Superior temporal gyrus (tissue), 1 donor: ENCODE measurements at regions not wholly inside any gene's neighbourhood (a gene's known extent, or its start where the extent isn't known, plus 50 kb on each side); places are given as distances from the start of the nearest gene placed in this dataset.

Experiments used
- DNase-seq: peaks from one replicate; pipeline ENCODE4 v3.0.0-alpha.2; 2016; ENCODE audit errors: extremely low spot score

DNA sequence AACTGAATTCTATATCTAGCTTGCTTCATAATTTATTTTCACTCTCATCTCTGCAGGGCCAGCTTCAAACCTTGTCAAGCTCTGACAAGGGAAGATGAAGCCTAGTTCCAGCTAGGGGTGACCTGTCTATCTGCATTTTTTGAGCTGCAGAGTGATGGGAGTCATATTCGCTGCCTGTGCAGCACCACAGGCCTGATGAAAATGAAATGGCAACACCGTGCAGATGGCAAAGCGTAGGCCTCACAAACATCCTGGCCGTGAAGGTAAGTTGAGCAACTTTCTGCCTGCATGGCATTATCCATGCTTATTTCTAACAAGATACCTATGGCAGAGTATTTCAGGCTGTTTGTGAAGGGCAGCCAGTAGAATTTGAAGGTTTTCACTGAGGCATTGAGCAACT, 86.4 kb upstream of the C1QTNF9B start:
- DNase-seq = no peak

DNA sequence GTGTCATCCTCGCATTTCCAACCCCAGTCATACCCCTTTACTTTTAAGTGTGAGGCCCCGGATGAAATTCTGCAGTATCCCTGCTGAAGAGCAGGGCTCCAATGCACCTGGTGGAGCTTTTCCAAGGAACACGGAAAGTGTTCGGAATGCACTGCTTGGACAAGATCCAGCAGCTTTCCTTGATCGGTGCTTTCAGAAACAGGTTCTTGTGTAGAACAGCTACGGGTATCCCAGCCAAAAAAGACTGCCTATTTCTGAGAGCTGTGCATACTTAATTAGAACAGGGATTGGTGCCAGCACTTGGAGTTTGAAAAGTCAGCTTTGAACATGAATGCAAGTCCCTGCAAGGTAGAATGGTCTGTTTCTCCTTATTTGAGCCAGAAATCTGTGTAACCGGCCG, 87.2 kb upstream of the C1QTNF9B start:
- DNase-seq = no peak

DNA sequence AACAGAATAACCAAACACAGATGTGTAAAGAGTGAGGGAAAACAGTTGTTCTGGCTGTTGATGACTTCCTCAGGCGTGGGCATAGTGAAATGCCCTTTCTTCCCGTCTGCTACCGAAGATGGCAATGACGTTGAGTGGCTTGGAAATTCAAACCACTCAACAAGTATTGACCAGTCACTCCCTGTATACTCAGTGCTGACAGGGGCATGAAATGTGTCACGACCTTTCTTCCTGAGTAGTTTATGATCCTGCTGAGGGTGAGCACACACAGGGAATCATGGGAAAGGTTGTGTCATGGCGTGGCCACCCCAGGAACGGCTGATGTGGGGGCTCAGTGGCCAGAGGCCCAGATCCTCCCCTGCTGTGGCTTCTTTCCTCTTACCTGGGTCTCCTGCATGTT, 87.8 kb upstream of the C1QTNF9B start:
- DNase-seq = no peak

DNA sequence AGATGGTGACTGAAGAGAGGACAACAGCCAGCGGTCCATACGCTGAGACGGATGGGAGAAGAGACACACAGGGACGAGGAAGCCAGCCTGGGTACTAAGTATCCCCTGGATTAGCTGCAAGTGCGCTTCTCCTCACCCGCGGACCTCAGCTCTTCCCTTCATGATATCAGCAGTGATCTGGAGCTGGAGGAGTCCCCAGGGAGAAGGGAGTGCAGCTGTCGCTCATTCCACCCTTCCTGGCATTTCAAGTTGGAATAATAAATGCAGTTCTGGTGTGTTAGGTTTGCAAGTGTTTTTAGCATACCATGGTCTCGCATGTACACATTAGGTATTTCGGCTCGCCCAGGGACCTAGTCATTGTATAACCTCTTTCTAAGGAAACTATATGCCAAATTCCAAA, 88.5 kb upstream of the C1QTNF9B start:
- no peak for DNase-seq

DNA sequence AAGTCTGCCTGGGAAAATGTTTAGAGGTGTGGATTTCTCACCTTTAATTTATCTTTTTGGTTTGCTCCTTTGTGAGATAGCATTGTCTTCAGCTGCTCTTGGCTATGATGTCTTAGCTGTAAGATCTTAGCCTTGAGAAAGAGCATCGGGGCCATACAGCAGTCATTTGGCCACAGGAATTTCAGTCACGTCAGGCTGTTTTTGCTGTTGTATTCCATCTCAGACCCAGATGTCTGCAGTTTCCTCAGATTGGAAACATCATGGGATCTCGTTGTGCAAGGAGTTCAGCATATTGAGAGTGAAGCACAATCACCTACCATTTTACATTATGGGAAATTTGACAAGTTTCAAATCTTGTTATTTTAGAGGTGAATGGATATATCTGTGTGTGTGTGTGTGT, 89.3 kb upstream of the C1QTNF9B start:
- no peak for DNase-seq

DNA sequence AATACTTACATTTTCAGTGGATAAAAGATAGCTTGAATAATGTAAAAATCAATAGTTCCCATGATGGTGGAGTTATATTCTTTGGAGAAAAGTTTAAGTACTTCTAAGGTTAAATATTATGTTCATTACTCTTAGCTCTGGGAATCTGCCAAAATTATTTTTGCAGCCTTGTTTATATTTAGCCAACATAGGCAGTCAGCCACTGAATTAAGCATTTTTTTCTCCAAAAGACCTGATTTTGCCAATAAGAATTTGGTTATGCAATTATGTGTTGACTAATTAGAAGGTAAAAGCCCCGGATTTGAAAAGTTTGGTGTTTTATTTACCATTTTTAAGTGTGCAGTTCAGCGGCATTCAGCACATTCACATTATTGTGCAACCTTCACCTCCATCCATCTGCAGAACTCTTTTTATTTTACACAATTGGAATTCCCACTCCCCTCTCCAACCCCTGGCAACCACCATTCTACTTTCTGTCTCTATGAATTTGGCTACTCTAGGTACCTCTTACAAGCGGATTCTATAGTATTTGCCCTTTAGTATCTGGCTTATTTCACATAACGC, 90.1 kb upstream of the C1QTNF9B start:
- DNase-seq = no peak

DNA sequence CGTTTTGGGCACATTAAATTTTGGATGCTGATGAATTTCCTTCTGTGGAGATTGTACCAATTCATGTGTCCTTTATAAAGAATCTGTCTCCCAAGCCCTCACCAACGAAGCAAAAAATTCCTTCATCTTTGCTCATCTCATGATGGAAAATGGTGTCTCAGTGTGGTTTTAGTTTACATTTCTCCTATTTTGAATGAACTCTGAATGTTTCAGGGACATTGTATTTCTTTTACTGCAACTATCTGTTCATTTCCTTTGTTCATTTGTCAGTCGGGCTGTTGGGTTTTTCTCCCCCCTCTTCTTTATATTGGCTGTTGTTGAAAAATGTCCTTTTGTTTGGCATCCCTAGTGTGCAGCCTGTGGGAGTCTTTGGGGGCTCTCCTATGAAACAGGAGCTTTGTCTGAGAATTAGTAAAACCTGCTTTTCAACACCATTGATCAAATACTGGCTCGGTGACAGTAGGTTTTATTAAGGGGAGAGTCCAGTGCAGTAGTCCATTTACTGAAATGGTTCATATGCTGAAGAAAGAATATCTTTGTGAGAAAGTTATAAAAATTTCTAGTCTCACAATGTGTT, 91.3 kb upstream of the C1QTNF9B start:
- DNase-seq = peak; percentile 69

DNA sequence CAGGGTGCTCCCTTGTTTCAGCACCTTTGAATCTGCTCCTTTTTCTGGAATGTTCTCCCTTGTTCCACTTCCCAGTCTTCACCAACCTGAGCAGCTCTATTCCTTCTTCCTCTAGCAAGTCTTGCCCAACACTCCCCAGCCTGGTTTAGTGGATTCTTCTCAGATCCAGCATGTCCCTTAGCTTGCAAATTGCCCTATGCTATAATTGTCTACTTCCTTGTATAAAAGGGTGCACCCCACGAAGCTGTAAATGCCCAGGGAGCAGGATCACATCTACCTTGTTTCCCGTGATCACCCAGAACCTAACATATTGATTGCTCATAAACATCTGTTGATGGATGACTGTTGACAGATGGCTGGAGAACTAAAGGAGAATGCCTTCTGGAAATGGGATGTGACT, 93.2 kb upstream of the C1QTNF9B start:
- DNase-seq = no peak

DNA sequence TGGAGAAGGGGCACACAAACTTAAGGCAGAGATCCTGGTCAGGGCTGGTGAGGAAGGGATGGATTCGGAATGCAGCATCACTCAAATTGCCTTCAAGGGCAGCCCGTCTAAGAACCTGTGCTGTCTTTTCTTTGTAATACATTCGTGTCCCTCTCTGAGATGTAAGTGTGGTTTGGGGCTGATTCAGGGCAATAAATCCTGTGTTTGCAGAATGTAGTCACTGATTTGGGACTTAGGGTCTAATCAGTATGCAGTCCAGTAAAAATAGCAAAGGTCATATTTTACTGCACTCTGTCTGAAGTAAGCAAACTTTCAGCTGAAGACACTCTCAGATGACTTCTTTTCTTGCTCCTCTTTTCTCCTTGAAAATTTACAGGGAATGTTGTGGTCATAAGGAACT, 93.8 kb upstream of the C1QTNF9B start:
- no peak for DNase-seq

DNA sequence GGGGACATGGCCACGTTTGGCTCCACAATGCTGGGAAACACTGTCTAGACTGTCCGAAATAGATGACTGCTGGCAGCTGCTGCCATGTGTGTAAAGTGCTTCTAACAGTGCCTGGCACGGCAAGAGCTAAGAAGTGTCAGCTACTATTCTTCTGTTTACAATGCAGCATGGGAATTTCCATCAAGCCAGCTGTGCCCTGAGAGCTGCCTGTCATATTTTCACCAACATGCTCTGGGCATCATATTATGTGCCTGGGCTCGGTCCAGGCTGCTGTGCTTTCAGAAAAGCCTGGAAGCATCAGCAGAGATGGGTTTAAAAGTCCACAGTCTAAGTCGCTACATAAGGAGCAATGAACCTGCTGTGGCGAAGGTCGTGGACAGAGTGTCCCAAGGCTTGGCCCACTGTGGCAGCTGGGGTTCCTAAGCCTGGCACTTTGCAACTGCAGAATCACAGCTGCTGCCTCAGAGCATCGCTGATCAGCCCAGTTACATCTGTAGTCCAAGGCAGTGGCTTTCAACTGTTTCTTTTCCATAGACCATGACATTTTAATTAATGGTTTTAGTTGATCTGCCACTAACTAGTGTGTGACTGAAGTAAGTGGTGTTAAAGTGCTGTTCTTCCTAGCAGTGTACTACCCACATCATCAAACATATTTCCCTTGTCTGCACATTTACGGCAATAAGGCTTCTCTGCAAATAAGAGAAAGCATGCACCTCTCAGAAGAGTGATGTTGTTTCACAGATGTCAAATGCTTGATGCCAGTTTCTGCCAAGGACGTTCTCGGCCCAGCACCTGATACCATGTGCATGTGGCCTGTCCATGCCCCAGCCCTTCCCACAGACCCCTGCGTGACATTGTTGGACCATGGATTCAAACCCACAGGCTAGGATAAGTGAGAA, 95.7 kb upstream of the C1QTNF9B start:
- DNase-seq = peak; percentile 94

DNA sequence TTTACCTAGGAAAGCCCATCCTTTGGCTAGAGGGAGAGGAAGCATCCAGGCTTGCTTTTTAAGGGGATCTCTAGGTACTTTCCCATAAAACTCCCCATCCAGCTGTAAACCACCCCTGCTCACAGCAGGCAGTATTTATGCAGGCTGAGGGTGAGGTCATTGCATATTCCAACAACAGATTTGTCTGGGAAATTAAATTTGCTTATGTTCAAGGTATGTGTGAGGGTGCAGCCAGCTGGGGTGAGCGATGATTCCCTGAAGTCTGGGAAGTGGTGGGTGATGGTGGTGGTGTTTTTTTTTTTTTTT, 96.3 kb upstream of the C1QTNF9B start:
- DNase-seq = no peak

DNA sequence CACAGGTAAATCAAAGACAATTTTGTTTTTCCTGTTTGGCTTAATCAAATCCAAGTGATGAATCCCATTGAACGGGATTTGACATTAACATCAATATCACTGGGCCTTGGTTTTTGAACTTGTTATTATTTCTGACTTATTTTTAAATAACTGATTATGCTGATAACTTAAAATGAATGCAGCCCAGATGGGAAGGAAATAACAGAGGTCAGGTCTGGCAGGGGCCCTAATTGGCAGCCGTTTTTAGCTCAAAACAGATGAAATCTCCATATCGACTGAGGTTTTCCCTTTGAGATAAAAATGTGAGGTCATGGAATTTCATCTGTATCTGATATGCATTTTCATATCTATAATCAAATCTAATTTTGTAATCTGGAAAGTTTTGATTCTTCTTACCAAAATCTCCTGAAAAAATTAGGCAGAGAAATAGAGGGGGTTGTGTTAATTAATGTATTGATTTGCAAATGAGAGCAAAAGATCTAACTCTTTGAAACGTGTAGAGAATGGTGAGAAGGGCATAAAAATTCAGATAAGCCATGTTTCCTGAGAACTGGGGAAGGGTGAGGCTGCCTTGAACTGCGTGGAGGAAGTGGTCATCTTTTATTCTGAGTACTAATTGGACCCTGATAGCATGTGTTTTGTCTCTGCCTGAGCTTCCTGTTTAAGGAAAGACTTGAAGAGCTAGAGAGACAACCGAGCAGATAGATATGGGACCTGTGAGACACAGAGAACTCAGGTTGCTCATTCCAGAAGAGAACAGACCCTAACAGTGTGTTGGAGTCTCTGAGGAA, 98.2 kb upstream of the C1QTNF9B start:
- DNase-seq = no peak

DNA sequence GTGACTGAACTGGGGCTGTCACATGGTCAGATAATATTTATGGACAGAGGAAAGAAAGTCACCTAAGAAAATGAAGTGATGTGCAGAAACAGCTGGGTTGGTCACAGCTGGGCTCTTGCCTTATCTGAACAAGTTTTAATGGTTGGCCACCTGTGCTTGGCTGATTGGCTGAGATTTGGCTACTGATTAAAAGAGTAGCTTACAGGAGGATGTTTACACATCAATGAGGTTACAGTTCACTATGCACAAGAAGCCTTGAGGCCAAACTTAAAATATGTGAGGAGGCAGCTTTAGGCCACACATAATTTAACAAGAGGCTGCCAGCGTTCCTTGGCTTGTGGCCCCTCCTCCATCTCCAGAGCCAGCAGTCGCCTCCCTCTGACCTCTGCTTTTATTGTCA, 99.2 kb upstream of the C1QTNF9B start:
- DNase-seq = no peak

DNA sequence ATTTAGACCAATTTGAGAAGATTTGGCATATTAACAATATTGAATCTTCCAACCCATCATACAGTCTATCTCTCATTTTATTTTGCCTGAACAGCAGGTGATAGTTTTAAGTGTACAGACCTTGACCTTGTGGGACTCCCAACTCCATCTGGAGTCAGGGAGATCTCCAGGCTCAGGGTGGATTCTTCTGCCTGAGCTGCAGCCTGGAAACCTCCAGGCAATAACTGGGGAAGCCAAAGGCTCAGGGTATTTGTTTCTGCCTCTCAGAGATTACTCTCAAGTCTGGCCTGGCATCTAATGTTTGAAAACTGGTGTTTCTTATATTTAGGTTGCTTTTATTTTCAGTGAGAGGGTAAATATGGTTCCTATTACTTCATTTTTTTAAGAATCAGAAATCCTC, 102.1 kb upstream of the C1QTNF9B start:
- DNase-seq = no peak

DNA sequence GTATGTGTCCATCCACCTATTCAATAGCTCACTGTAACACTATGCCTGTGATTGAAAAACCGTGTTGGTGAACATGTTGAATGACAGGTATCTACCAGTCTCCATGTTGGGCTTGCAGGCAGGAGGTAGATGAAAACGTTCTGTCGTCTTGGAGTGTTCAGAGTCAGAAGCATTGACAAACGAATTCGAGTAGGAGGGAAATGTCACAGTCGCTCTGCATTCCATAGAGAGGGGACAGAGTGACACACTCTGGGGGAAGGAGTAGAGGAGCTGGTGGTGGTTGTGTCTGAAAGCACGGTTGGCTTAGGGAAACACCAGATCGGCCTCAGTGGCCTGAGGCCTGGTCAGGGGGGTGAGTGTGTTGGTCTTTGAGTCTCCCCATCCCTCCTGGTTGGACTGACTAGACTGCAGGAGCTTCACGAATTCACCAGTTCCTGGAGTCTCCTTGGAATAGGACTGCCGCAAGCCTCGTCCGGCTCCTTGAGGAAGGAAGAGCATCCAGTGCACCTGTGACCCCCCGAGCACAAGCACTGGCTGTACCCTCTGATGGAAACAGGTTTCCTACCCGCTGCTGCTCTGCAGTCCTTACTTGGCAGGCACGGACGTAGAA, 105.0 kb upstream of the C1QTNF9B start:
- DNase-seq = no peak

DNA sequence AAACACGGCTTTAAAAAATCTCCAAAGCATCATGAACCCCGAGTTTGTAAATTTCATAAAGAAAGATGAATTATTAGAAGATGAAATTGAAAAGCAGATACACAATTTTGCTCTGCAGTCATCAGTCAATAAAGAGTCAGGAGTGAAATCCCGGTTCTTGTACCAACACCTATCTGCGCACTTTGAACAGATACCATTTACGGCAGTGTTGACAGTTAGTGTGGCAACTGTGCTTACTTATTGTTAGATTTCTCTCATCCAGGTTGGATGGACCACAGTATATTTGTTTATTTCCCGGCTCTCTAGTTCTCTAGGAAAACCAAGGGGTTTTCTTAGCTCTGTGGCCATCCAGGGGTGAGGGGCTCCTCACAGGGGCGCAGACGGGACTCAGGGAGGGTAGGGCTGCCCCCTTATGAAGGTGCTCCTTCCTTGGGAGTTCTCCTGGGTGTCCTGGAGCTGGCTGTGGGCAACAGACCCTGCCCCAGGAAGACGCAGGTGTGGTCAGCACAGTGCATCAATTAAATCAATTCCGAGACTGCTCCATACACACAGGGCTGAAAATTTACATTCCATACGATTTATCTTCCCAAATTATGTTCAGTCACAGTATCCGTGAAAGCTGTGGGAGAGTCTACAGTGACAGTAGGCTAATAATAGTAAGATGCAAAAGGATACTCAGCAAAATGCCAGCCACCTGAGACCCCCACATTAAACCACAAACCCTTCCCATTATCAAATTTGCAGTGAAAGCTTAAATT, 107.0 kb upstream of the C1QTNF9B start:
- DNase-seq = no peak

DNA sequence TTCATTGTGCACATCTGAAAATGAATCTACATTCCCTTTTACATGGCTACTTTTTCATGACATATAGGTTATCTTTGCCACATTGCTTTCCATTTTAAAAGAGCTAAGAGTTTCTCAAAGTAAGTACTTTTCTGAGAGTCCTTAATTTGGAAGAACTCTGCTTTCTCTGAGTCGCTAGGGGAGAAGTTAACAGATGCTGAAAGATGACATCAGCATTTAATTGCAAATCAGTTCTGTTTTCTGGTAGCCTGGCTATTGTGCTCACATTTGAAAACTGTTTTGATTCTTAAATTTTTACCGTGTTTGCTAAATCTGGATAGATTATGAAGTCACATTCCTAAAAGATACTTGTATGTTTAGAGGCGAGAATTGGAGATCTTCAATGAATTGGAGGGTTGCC, 107.7 kb upstream of the C1QTNF9B start:
- peak; percentile 69 for DNase-seq

DNA sequence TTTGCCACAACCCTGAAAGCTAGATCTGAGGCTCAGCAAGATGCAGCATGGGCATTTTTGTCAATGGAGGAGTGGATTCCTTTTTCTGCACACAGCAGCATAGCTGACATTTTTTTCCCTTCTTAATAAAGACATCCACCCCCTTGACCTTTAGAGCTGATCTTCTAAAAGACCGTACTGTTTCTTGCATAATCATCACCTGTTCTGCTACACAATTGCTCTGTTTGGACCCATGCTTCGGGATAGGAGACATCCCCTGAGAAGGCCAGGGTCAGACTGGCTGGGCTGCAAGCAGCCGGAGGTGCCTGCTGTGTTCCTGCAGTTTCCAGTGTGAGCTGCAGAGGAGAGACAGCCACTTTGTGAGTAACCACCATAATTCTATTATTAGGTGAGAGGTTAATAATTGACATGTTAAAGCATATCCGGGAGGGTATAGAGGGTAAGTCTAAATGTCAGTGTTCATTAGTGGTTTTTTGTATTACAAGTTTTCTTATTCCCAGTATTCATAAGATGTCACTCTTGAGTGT, 108.5 kb upstream of the C1QTNF9B start:
- DNase-seq = no peak

DNA sequence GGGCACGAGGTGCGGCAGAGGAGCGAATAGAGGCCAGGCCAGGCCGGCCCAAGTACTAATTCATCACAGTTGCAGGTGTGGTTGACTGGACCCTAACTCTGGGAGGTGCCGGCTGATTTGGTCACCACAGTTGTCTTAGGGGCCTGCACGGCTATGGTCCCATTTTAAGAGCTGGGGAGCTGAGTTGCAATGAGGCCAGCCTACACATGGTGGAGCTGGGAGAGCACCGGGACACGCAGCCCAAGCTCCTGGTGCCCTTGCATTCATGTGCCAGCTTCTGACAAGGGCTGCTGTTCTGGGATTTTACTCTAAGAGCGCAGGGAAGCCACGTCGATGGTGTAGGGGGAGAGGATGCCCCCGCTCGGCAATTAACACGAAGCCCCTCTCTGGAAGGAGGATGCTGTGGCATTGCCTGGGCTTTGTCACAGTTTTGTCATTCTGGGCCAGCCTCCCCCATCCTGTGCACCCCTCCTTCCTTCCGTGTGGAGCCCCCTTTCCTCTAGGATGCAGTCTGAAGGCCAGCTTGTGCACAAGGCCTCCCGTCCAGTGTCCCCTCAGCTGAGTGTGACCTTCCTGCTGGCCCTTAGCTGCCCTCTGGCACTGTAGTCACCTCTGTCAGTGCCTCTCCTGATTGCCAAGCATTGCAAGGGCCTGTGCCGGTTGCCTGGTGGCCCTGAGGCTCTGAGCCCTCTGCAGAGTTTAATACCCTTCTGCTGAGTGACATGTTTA, 109.4 kb upstream of the C1QTNF9B start:
- no peak for DNase-seq

DNA sequence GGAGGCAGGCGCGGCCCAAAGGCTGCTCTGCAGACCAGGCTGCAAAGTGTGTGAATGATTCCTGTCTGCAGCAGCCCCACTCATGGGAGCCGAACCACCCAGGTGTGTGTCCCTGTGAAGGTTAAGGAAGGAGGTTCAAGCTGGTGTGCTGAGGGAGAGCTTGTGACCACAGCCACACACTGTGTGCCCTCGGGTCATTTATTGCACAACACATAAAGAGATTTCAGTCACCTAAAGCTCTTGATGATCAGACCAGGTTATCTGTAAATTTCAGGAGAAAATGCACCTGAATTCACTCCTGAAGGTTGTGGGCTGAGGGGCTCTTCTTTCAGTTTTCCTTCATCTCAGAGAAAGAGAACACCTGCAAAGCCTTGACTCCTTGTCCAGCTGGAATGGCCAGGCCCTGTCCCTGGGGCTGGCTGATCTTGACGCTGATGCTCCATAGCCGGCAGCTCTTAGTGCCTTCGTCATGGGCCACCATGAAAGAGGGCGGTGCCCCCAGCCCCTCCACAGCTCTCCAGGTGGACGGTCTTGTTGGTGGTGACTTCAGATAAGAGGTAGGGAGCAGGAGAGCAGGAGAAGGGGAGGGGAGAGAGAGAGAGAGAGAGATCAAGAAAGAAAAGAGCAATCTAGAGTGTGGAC, 110.8 kb upstream of the C1QTNF9B start:
- no peak for DNase-seq
